CD4-positive, alpha-beta memory T cell (primary cell): ENCODE measurements at regions not wholly inside any gene's neighbourhood (a gene's known extent, or its start where the extent isn't known, plus 50 kb on each side); places are given as distances from the start of the nearest gene placed in this dataset.

ENCODE experiments used
- CTCF ChIA-PET: fragments of 350-600 bp; sonication (Branson Sonifier 250); formaldehyde crosslinking; loops from one replicate; lab custom pipeline; 2021; ENCODE audit warnings: inconsistent platforms; ENCODE audit not compliant: partially characterized antibody; lab: Charles Lee
- POLR2A ChIA-PET: fragments of 350-600 bp; sonication (Branson Sonifier 250); formaldehyde crosslinking; loops from one replicate; lab custom pipeline; 2021; ENCODE audit not compliant: partially characterized antibody; lab: Charles Lee
- DNase-seq, 5 donors: peaks; one replicate each; pipeline versions ENCODE4 v3.0.0 to v3.0.0-alpha.2; 2020 to 2022; ENCODE audit warnings: mixed read lengths in 1 of 5
- H3K27ac ChIP-seq: one replicate; pipeline ENCODE4 v1.7.0; 2013; ENCODE audit warnings: low read depth, low read length
- H3K27me3 ChIP-seq: 2 replicates; pipeline ENCODE4 v1.7.0; 2013; ENCODE audit warnings: mild to moderate bottlenecking, low read length, moderate library complexity; ENCODE audit not compliant: insufficient read depth
- H3K36me3 ChIP-seq: 2 replicates; pipeline ENCODE4 v1.7.0; 2013; ENCODE audit warnings: mild to moderate bottlenecking, low read length, moderate library complexity; ENCODE audit not compliant: insufficient read depth
- H3K4me1 ChIP-seq: 2 replicates; pipeline ENCODE4 v1.7.0; 2013; ENCODE audit warnings: mild to moderate bottlenecking, low read length, moderate library complexity; ENCODE audit not compliant: insufficient read depth
- H3K4me3 ChIP-seq, 2 donors: one replicate each; pipeline ENCODE4 v1.7.0; 2013; ENCODE audit warnings: low read length in 2 of 2, mild to moderate bottlenecking in 1 of 2
- H3K9me3 ChIP-seq, 2 donors: one replicate each; pipeline ENCODE4 v1.7.0; 2013; ENCODE audit warnings: low read length in 2 of 2, control low read depth in 1 of 2; ENCODE audit not compliant: control insufficient read depth in 1 of 2
- H3K27ac Mint-ChIP-seq, 7 donors: one replicate each; pipeline ENCODE4 v1.8.0; 2020 to 2021; ENCODE audit warnings: mixed read lengths in 7 of 7, mild to moderate bottlenecking in 6 of 7, inconsistent platforms in 3 of 7, moderate library complexity in 3 of 7
- H3K27me3 Mint-ChIP-seq, 2 donors: one replicate each; pipeline ENCODE4 v1.8.0; 2020 to 2021; ENCODE audit warnings: mixed read lengths in 2 of 2
- H3K36me3 Mint-ChIP-seq, 2 donors: one replicate each; pipeline ENCODE4 v1.8.0; 2020 to 2021; ENCODE audit warnings: mixed read lengths in 2 of 2, inconsistent platforms in 1 of 2, mild to moderate bottlenecking in 1 of 2
- H3K4me1 Mint-ChIP-seq, 4 donors: one replicate each; pipeline ENCODE4 v1.8.0; 2020 to 2021; ENCODE audit warnings: mixed read lengths in 4 of 4, mild to moderate bottlenecking in 1 of 4
- H3K4me3 Mint-ChIP-seq, 8 donors: one replicate each; pipeline ENCODE4 v1.8.0; 2020 to 2021; ENCODE audit warnings: mixed read lengths in 8 of 8, mild to moderate bottlenecking in 7 of 8, moderate library complexity in 6 of 8, inconsistent platforms in 3 of 8
- H3K9me3 Mint-ChIP-seq, 8 donors: one replicate each; pipeline ENCODE4 v1.8.0; 2020 to 2021; ENCODE audit warnings: mixed read lengths in 8 of 8, mild to moderate bottlenecking in 5 of 8, inconsistent platforms in 3 of 8, moderate library complexity in 1 of 8
- intact Hi-C: fragments of 100-400 bp; cut with micrococcal nuclease; formaldehyde crosslinking; loops from one replicate; pipeline ENCODE4 v1.15.1; 2023

- ChIA-PET CTCF (no interaction called here), POLR2A (interaction anchor here (0.8 to 1.7 kb wide), 4 partner anchors 8 to 147 kb away, joined by 3 to 4 read pairs (median 4); no protein-coding TSS in a partner anchor)
- H3K27ac ChIP-seq, result no peak overlapping the region
- H3K9me3 ChIP-seq, result no peaks in the 10 kb centered on the region
- no peak overlapping the region for H3K4me3 Mint-ChIP-seq
- no peak overlapping the region for H3K27ac Mint-ChIP-seq
- no peaks in the 10 kb centered on the region for H3K27me3 Mint-ChIP-seq
- DNase-seq, result no peak
- no peaks in the 10 kb centered on the region for H3K27me3 ChIP-seq
- no peak overlapping the region for H3K4me3 ChIP-seq
- H3K36me3 ChIP-seq, result no peaks in the 10 kb centered on the region
- no peaks in the 10 kb centered on the region for H3K4me1 Mint-ChIP-seq
- H3K9me3 Mint-ChIP-seq, result peaks cover 0 to 3% (median under 1%) of the 10 kb centered on the region in 8 donors
- no peaks in the 10 kb centered on the region for H3K4me1 ChIP-seq
- H3K36me3 Mint-ChIP-seq, result no peaks in the 10 kb centered on the region
- intact Hi-C loops, result no loop called here
Measured at GRCh38 chr3:56970461-56970879, 90.0 kb upstream of the SPATA12 start.

- no peaks in the 10 kb centered on the region for H3K36me3 ChIP-seq
- Mint-ChIP-seq H3K4me1 (no peaks in the 10 kb centered on the region), H3K36me3 (no peaks in the 10 kb centered on the region), H3K4me3 (no peak overlapping the region), H3K9me3 (peaks cover 0 to 7% (median 3%) of the 10 kb centered on the region in 8 donors), H3K27me3 (no peaks in the 10 kb centered on the region), H3K27ac (no peak overlapping the region)
- intact Hi-C loops, result no loop called here
- no peak overlapping the region for H3K27ac ChIP-seq
- ChIA-PET POLR2A (interaction anchor here (0.9 to 1.7 kb wide), 2 partner anchors 53 to 146 kb away, joined by 4 read pairs; no protein-coding TSS in a partner anchor), CTCF (no interaction called here)
- H3K27me3 ChIP-seq, result no peaks in the 10 kb centered on the region
- no peaks in the 10 kb centered on the region for H3K4me1 ChIP-seq
- no peak overlapping the region for H3K4me3 ChIP-seq
- DNase-seq, result no peak
- no peaks in the 10 kb centered on the region for H3K9me3 ChIP-seq
Measured at GRCh38 chr3:56969851-56970250, 90.6 kb upstream of the SPATA12 start.

GRCh38 chr3:56966509-56966908 lies 94.0 kb upstream of the SPATA12 start:
- H3K9me3 ChIP-seq, result no peaks in the 10 kb centered on the region
- intact Hi-C loops, result no loop called here
- DNase-seq, result no peak
- no peaks in the 10 kb centered on the region for H3K36me3 ChIP-seq
- no peak overlapping the region for H3K27ac Mint-ChIP-seq
- no peaks in the 10 kb centered on the region for H3K27me3 Mint-ChIP-seq
- CTCF ChIA-PET, result interaction anchor here (0.7 kb wide), 1 partner anchor 24 kb away, joined by 3 read pairs; no protein-coding TSS in a partner anchor
- no peaks in the 10 kb centered on the region for H3K27me3 ChIP-seq
- H3K36me3 Mint-ChIP-seq, result no peaks in the 10 kb centered on the region
- H3K4me3 Mint-ChIP-seq, result no peak overlapping the region
- POLR2A ChIA-PET, result no interaction called here
- no peak overlapping the region for H3K4me3 ChIP-seq
- no peak overlapping the region for H3K27ac ChIP-seq
- no peaks in the 10 kb centered on the region for H3K4me1 Mint-ChIP-seq
- H3K9me3 Mint-ChIP-seq, result peaks cover 0 to 10% (median 6%) of the 10 kb centered on the region in 8 donors
- no peaks in the 10 kb centered on the region for H3K4me1 ChIP-seq

DNA sequence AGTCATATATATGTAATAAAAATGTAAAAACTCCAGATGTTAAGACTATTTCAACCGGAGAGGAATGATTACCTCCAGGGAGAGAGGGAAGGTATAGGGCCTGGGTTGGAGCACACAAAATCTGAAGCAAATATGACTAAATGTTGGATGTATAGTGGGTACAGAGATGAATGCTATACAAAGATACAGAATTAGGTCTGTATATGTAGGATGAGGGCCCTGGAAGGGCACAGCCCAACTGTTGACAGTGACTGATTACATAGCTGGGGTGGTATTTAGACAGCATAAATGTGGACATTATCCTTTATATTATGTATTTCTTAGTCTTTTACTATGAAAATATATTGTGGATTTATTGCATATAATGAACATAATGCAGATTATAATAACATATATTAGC lies 94.4 kb upstream of the SPATA12 start:
- Histone ChIP-seq H3K27ac (no peak overlapping the region), H3K9me3 (no peaks in the 10 kb centered on the region), H3K36me3 (no peaks in the 10 kb centered on the region), H3K4me1 (no peaks in the 10 kb centered on the region), H3K4me3 (no peak overlapping the region), H3K27me3 (no peaks in the 10 kb centered on the region)
- POLR2A ChIA-PET, result no interaction called here
- Mint-ChIP-seq H3K4me1 (no peaks in the 10 kb centered on the region), H3K9me3 (peaks cover 0 to 10% (median 6%) of the 10 kb centered on the region in 8 donors), H3K27ac (no peak overlapping the region), H3K27me3 (no peaks in the 10 kb centered on the region), H3K36me3 (no peaks in the 10 kb centered on the region), H3K4me3 (no peak overlapping the region)
- CTCF ChIA-PET, result no interaction called here
- no peak for DNase-seq
- intact Hi-C loops, result no loop called here

DNA sequence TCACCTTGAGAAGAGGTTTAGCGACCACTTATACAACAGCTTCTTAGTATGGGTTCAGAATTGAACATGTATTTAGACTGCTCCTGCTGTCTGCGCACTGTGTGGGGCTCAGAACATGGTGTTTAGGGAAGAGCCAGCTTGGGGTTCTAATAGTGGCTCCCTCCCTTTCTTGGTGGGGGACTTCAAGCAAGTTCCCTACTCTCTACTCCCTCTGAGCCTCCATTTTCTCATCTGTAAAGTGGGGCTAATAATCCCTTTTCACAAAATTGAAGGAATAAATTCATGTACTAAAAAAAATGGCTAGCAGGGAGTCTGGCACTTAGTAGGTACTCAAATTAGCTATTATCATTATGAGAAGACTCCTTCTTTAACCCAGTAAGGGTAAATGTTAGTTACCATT lies 97.5 kb upstream of the SPATA12 start:
- CTCF ChIA-PET, result interaction anchor here (1.1 to 2.6 kb wide), 2 partner anchors 11 to 163 kb away, joined by 6 read pairs; no protein-coding TSS in a partner anchor
- Histone ChIP-seq H3K27me3 (no peaks in the 10 kb centered on the region), H3K4me1 (no peaks in the 10 kb centered on the region), H3K9me3 (no peaks in the 10 kb centered on the region), H3K36me3 (no peaks in the 10 kb centered on the region), H3K4me3 (no peak overlapping the region), H3K27ac (no peak overlapping the region)
- Mint-ChIP-seq H3K36me3 (no peaks in the 10 kb centered on the region), H3K27me3 (no peaks in the 10 kb centered on the region), H3K4me3 (no peak overlapping the region), H3K4me1 (peaks cover 4 to 8% (median 8%) of the 10 kb centered on the region in 4 donors), H3K9me3 (peaks cover 0 to 10% (median 6%) of the 10 kb centered on the region in 8 donors), H3K27ac (no peak overlapping the region)
- no peak for DNase-seq
- intact Hi-C loops, result no loop called here
- POLR2A ChIA-PET, result interaction anchor here (1.0 to 1.4 kb wide), 2 partner anchors 45 to 48 kb away, joined by 3 to 5 read pairs; no protein-coding TSS in a partner anchor

GRCh38 chr3:56962206-56962605 lies 98.3 kb upstream of the SPATA12 start:
- no peaks in the 10 kb centered on the region for H3K36me3 Mint-ChIP-seq
- no peaks in the 10 kb centered on the region for H3K36me3 ChIP-seq
- H3K9me3 Mint-ChIP-seq, result peaks cover 0 to 10% (median 6%) of the 10 kb centered on the region in 8 donors
- no peaks in the 10 kb centered on the region for H3K27me3 ChIP-seq
- no peak overlapping the region for H3K4me3 Mint-ChIP-seq
- no peak overlapping the region for H3K27ac Mint-ChIP-seq
- H3K9me3 ChIP-seq, result no peaks in the 10 kb centered on the region
- DNase-seq, result no peak
- H3K27ac ChIP-seq, result no peak overlapping the region
- ChIA-PET POLR2A (interaction anchor here (0.6 to 1.0 kb wide), 3 partner anchors 9 to 161 kb away, joined by 3 read pairs; partner anchors contain the start of gene ARHGEF3), CTCF (interaction anchor here (0.9 to 2.6 kb wide), 2 partner anchors 45 to 162 kb away, joined by 3 to 6 read pairs; no protein-coding TSS in a partner anchor)
- intact Hi-C loops, result no loop called here
- no peaks in the 10 kb centered on the region for H3K4me1 ChIP-seq
- peaks cover 0 to 2% of the 10 kb centered on the region in 2 donors for H3K27me3 Mint-ChIP-seq
- H3K4me3 ChIP-seq, result no peak overlapping the region
- H3K4me1 Mint-ChIP-seq, result peaks cover 4 to 8% (median 8%) of the 10 kb centered on the region in 4 donors

DNA sequence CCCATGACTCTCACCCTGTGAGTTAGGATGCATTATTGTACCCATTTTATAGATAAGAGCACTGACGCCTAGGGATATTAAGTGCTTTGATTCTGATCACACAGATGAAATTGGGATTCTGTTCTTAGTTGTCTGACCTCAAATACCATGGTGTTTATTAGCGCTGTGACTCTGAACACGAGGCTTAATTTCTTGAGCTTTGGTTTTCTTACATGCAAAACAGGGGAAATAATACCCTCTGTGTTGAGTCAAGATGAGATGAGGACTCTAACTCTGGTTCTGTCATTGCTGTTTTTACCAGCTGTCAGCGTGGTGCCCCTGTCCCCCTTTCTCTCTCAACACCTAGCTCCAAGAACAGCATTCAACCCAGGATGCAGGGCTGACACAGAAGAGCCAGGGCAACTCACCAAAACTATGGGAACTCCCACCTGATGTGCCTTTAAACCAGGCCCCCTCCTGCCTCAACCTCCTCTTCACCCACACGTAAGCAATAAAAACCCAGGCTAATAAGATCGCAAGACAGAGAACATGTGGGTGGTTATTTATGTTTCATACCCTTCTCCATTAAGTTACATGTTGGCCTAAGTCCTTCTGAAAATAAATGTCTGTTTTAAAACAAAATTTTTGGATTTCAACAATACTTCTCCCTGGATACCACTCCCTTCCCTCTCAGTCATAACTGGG lies 100.1 kb upstream of the SPATA12 start:
- Histone ChIP-seq H3K9me3 (no peaks in the 10 kb centered on the region), H3K4me3 (no peak overlapping the region), H3K36me3 (no peaks in the 10 kb centered on the region), H3K27ac (no peak overlapping the region), H3K27me3 (no peaks in the 10 kb centered on the region), H3K4me1 (no peaks in the 10 kb centered on the region)
- H3K9me3 Mint-ChIP-seq, result peaks cover 0 to 8% (median 6%) of the 10 kb centered on the region in 8 donors
- H3K36me3 Mint-ChIP-seq, result no peaks in the 10 kb centered on the region
- H3K4me3 Mint-ChIP-seq, result peak overlapping the region in 1 of 8 donors; percentile 24
- POLR2A ChIA-PET, result interaction anchor here (2.1 kb wide), 1 partner anchor 31 kb away, joined by 4 read pairs; no protein-coding TSS in a partner anchor
- peak overlapping the region in 3 of 7 donors; percentile 5 to 38 (median 38) for H3K27ac Mint-ChIP-seq
- no peak for DNase-seq
- intact Hi-C loops, result no loop called here
- peaks cover 0 to 2% of the 10 kb centered on the region in 2 donors for H3K27me3 Mint-ChIP-seq
- CTCF ChIA-PET, result no interaction called here
- peaks cover 4 to 8% (median 8%) of the 10 kb centered on the region in 4 donors for H3K4me1 Mint-ChIP-seq
